K562 (cell line): ENCODE measurements at regions not wholly inside any gene's neighbourhood (a gene's known extent, or its start where the extent isn't known, plus 50 kb on each side); places are given as distances from the start of the nearest gene placed in this dataset.

Source experiments
- ATAC-seq: fragments of 200-7000 bp; cut with Tn5 transposase; 3 replicates; pipeline ENCODE4 v1.9.1; 2020; ENCODE audit warnings: moderate library complexity
- BruUV-seq: library from RNA; stranded (reverse); fragments of 400-500 nt; replicated peaks from 2 replicates; lab custom pipeline; 2021; lab: Mats Ljungman, UMichigan
- CTCF ChIA-PET: fragments of 300-600 bp; formaldehyde crosslinking; extraction: SDS; loops from one replicate; lab custom pipeline; 2021; ENCODE audit warnings: low intra/inter-chr PET ratio; lab: Yijun Ruan, JAX
- POLR2A ChIA-PET: fragments of 300-600, 350-650 bp; sonication (Branson Sonifier 250); formaldehyde crosslinking; extraction: SDS; loops from one replicate; lab custom pipeline; 2021; ENCODE audit warnings: antibody characterized with exemption, inconsistent platforms; lab: Yijun Ruan, JAX
- DNase-seq, 4 experiments: peaks; one replicate each; pipeline versions ENCODE4 v3.0.0 to v3.0.0-alpha.2; 2011 to 2018; ENCODE audit warnings: low spot score in 3 of 4, mixed read lengths in 3 of 4; ENCODE audit errors: extremely low read depth in 1 of 4
- FAIRE-seq: peaks from 2 replicates; lab custom pipeline; 2011; peaks lifted over from hg19 to GRCh38; lab: Jason Lieb, UNC
- H2AFZ ChIP-seq: 2 replicates; pipeline ENCODE4 v1.6.0; 2011; ENCODE audit warnings: low read depth, low read length, control low read depth, inconsistent platforms
- H3K27ac ChIP-seq: fragments of 200-600 bp; 3 replicates; pipeline ENCODE4 v1.8.0; 2011; ENCODE audit warnings: low read depth, mild to moderate bottlenecking, control low read depth, inconsistent platforms, low read length, moderate library complexity, mixed read lengths; ENCODE audit errors: extremely low read depth
- H3K27me3 ChIP-seq, 2 experiments: fragments of 300-600 bp in 1 of 2; 2 replicates in 1 of 2; 3 replicates in 1 of 2; pipeline versions ENCODE4 v1.6.0 to v1.8.0; 2011; ENCODE audit warnings: inconsistent platforms in 2 of 2, low read length in 2 of 2, mild to moderate bottlenecking in 1 of 2, mixed read lengths in 1 of 2, moderate library complexity in 1 of 2; ENCODE audit not compliant: control insufficient read depth in 2 of 2, insufficient read depth in 2 of 2
- H3K36me3 ChIP-seq: fragments of 300-600 bp; 3 replicates; pipeline ENCODE4 v1.8.0; 2011; ENCODE audit warnings: mild to moderate bottlenecking, low read length, inconsistent platforms; ENCODE audit not compliant: control insufficient read depth, insufficient read depth
- H3K4me1 ChIP-seq, 2 experiments: fragments of 200-600 bp in 1 of 2; replicated peaks in 1 of 2; 2 replicates in 1 of 2; 3 replicates in 1 of 2; pipeline versions ENCODE4 v1.5.1 to v1.8.0; 2011; ENCODE audit warnings: inconsistent platforms in 2 of 2, low read length in 2 of 2, mild to moderate bottlenecking in 1 of 2, mixed read lengths in 1 of 2, moderate library complexity in 1 of 2; ENCODE audit not compliant: control insufficient read depth in 2 of 2, insufficient read depth in 2 of 2
- H3K4me2 ChIP-seq: 2 replicates; pipeline ENCODE4 v1.6.1; 2011; ENCODE audit warnings: low read length, control low read depth, inconsistent platforms, mixed read lengths; ENCODE audit not compliant: insufficient read depth
- H3K4me3 ChIP-seq: fragments of 200-600 bp; sonication (generic), shearing (Covaris generic); 2 replicates; pipeline ENCODE4 v1.5.1; 2016; ENCODE audit warnings: control low read depth, inconsistent platforms
- H3K79me2 ChIP-seq: fragments of 200-600 bp; 3 replicates; pipeline ENCODE4 v1.8.0; 2011; ENCODE audit warnings: low read length, inconsistent platforms; ENCODE audit not compliant: control insufficient read depth, insufficient read depth
- H3K9ac ChIP-seq, 2 experiments: 2 replicates each; pipeline versions ENCODE4 v1.6.0 to v1.6.1; 2011; ENCODE audit warnings: low read depth in 2 of 2, low read length in 2 of 2, control low read depth in 1 of 2, inconsistent platforms in 1 of 2, mild to moderate bottlenecking in 1 of 2, mixed read lengths in 1 of 2; ENCODE audit not compliant: insufficient read depth in 1 of 2
- H3K9me1 ChIP-seq: one replicate; pipeline ENCODE4 v1.6.0; 2011; ENCODE audit warnings: inconsistent platforms, mild to moderate bottlenecking, low read length, moderate library complexity; ENCODE audit not compliant: control insufficient read depth, insufficient read depth
- H3K9me3 ChIP-seq: replicated peaks from 2 replicates; pipeline ENCODE4 v1.5.1; 2011; ENCODE audit warnings: low read depth, low read length, inconsistent platforms; ENCODE audit not compliant: control insufficient read depth, insufficient read depth
- H4K20me1 ChIP-seq: replicated peaks from 2 replicates; pipeline ENCODE4 v1.6.1; 2011; ENCODE audit warnings: low read length, inconsistent platforms, mixed read lengths; ENCODE audit not compliant: control insufficient read depth, insufficient read depth
- HCFC1 ChIP-seq: IDR thresholded peaks from 2 replicates; pipeline ENCODE4 v1.6.1; 2012; ENCODE audit warnings: low read depth, low read length, improper control_type of control experiment
- PRPF4 ChIP-seq: fragments of 200-400 bp; formaldehyde crosslinking; IDR thresholded peaks from one replicate; pipeline ENCODE4 v1.6.1; 2017; ENCODE audit warnings: low read length, low read depth, mild to moderate bottlenecking; ENCODE audit not compliant: insufficient read depth, poor library complexity, severe bottlenecking
- SMARCB1 ChIP-seq: IDR thresholded peaks from 2 replicates; pipeline ENCODE4 v1.6.1; 2011; ENCODE audit warnings: improper control_type of control experiment, low read depth; ENCODE audit not compliant: insufficient read length
- SMARCE1 ChIP-seq: fragments of 450-650 bp; IDR thresholded peaks from 2 replicates; pipeline ENCODE4 v1.7.1; 2016; ENCODE audit warnings: mild to moderate bottlenecking
- SMC3 ChIP-seq: conservative IDR thresholded peaks from 2 replicates; pipeline ENCODE4 v1.6.1; 2011; ENCODE audit warnings: low read depth, low read length, improper control_type of control experiment; ENCODE audit not compliant: insufficient read depth
- TARDBP ChIP-seq: fragments of 450-650 bp; IDR thresholded peaks from 2 replicates; pipeline ENCODE4 v1.6.1; 2016
- TBP ChIP-seq: optimal IDR thresholded peaks from 2 replicates; pipeline ENCODE3; 2011; ENCODE audit warnings: low read depth, low read length, improper control_type of control experiment
- ZNF695 ChIP-seq: fragments of 450-650 bp; formaldehyde crosslinking; IDR thresholded peaks from 2 replicates; pipeline ENCODE4 v1.4.0; 2020; ENCODE audit warnings: mild to moderate bottlenecking, moderate library complexity
- ZZZ3 ChIP-seq: fragments of 450-650 bp; IDR thresholded peaks from 2 replicates; pipeline ENCODE4 v1.6.1; 2016; ENCODE audit warnings: antibody characterized with exemption, mild to moderate bottlenecking, moderate library complexity
- WGBS: fragments of 100-300 bp; shearing (Covaris generic); methylation state at CpG from one replicate; pipeline ENCODE4 v1.1.6; 2016; ENCODE audit warnings: low coverage, mixed read lengths; ENCODE audit not compliant: insufficient coverage; ENCODE audit errors: missing lambda C conversion rate; 5-methylcytosine and 5-hydroxymethylcytosine counted together
- in situ Hi-C: fragments of 300-500 bp; cut with MboI; formaldehyde crosslinking; loops from 4 replicates; pipeline ENCODE4 v1.15.0; 2018; ENCODE audit warnings: inconsistent platforms, mixed read lengths
- intact Hi-C: fragments of 100-400 bp; cut with micrococcal nuclease; formaldehyde crosslinking; loops from 2 replicates; pipeline ENCODE4 v1.14.2; 2022
- TF ChIP-seq, protein P1 (sequence below): fragments of 450-650 bp; formaldehyde crosslinking; IDR thresholded peaks from 2 replicates; pipeline ENCODE4 v1.4.0; 2022; ENCODE audit warnings: mild to moderate bottlenecking, moderate library complexity
- TF ChIP-seq, protein P2 (sequence below), 2 experiments: fragments of 450-650 bp in 1 of 2; sonication (generic) in 1 of 2; formaldehyde crosslinking; conservative IDR thresholded peaks; 2 replicates each; pipeline versions ENCODE4 v1.4.0 to v1.8.1; 2020 to 2022; ENCODE audit warnings: mild to moderate bottlenecking in 1 of 2, missing genetic modification reagents in 1 of 2
- TF ChIP-seq, protein P3 (sequence below): fragments of 450-650 bp; formaldehyde crosslinking; IDR thresholded peaks from 2 replicates; pipeline ENCODE4 v1.4.0; 2020; ENCODE audit warnings: mild to moderate bottlenecking
- TF ChIP-seq, protein P4 (sequence below): fragments of 450-650 bp; formaldehyde crosslinking; conservative IDR thresholded peaks from 2 replicates; pipeline ENCODE4 v1.4.0; 2022; ENCODE audit warnings: mild to moderate bottlenecking, missing genetic modification characterization
- TF ChIP-seq, protein P5 (sequence below): sonication (generic); IDR thresholded peaks from 2 replicates; pipeline ENCODE4 v1.6.1; 2016

DNA sequence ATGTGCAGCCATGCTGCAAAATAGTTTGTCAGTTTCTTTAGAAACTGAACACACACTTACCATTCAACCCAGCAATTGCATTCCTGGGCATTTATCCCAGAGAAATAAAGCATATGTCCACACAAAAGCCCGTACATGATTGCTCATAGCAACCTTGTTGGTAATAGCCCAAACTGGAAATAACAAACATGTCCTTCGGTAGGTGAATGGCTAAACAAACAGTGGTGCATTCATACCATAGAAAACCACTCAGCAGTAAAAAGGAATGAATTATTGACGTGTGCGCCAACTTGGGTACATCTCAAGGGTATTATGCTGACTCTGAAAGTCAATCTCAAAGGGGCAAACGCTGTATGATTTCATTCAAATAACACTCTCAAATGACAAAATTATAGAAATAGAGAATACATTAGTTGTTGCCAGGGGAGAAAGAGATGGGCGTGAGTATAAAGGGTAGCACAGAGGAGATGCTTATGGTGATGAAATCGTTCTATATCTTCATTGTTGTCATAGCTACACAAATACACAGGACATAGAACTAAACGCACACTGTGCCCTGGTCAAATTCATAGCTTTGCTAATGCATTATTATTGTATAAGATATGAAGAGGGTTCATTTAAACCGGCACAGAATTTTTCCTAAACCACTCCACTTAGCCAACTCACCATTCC is 58.2 kb downstream of the DRD1 start:
- BruUV-seq, result no TSS peak
- no peaks in the 10 kb centered on the region for H3K36me3 ChIP-seq
- no peak overlapping the region for H3K27ac ChIP-seq
- no peaks in the 10 kb centered on the region for H3K9me3 ChIP-seq
- no peak overlapping the region for H3K4me3 ChIP-seq
- intact Hi-C loops (no loop called here), in situ Hi-C loops (no loop called here)
- no peak overlapping the region for H3K9ac ChIP-seq
- DNase-seq (no peak), FAIRE-seq (no peak), ATAC-seq (no peak)
- H4K20me1 ChIP-seq, result no peaks in the 10 kb centered on the region
- POLR2A ChIA-PET, result no interaction called here
- H3K4me1 ChIP-seq, result no peaks in the 10 kb centered on the region
- no peaks in the 10 kb centered on the region for H3K27me3 ChIP-seq
- H2AFZ ChIP-seq, result no peak overlapping the region
- CTCF ChIA-PET, result no interaction called here
- WGBS, result 2% methylated on average over 9 of the region's 9 CpGs
- H3K4me2 ChIP-seq, result no peak overlapping the region
- H3K79me2 ChIP-seq, result no peaks in the 10 kb centered on the region
- no peaks in the 10 kb centered on the region for H3K9me1 ChIP-seq
- TF ChIP-seq, protein P1, sequence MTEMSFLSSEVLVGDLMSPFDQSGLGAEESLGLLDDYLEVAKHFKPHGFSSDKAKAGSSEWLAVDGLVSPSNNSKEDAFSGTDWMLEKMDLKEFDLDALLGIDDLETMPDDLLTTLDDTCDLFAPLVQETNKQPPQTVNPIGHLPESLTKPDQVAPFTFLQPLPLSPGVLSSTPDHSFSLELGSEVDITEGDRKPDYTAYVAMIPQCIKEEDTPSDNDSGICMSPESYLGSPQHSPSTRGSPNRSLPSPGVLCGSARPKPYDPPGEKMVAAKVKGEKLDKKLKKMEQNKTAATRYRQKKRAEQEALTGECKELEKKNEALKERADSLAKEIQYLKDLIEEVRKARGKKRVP, result no peak
- TF ChIP-seq SMC3 (no peak), TARDBP (no peak), ZNF695 (CRISPR knock-in tag) (no peak), SMARCE1 (no peak), PRPF4 (no peak), TBP (no peak), HCFC1 (no peak), SMARCB1 (no peak), ZZZ3 (no peak)
- TF ChIP-seq, protein P2, sequence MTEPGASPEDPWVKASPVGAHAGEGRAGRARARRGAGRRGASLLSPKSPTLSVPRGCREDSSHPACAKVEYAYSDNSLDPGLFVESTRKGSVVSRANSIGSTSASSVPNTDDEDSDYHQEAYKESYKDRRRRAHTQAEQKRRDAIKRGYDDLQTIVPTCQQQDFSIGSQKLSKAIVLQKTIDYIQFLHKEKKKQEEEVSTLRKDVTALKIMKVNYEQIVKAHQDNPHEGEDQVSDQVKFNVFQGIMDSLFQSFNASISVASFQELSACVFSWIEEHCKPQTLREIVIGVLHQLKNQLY (CRISPR knock-in tag; conservative IDR thresholded peaks at IDR 0.05), result no peak
- TF ChIP-seq, protein P3, sequence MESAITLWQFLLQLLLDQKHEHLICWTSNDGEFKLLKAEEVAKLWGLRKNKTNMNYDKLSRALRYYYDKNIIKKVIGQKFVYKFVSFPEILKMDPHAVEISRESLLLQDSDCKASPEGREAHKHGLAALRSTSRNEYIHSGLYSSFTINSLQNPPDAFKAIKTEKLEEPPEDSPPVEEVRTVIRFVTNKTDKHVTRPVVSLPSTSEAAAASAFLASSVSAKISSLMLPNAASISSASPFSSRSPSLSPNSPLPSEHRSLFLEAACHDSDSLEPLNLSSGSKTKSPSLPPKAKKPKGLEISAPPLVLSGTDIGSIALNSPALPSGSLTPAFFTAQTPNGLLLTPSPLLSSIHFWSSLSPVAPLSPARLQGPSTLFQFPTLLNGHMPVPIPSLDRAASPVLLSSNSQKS (CRISPR knock-in tag), result no peak
- TF ChIP-seq, protein P4, sequence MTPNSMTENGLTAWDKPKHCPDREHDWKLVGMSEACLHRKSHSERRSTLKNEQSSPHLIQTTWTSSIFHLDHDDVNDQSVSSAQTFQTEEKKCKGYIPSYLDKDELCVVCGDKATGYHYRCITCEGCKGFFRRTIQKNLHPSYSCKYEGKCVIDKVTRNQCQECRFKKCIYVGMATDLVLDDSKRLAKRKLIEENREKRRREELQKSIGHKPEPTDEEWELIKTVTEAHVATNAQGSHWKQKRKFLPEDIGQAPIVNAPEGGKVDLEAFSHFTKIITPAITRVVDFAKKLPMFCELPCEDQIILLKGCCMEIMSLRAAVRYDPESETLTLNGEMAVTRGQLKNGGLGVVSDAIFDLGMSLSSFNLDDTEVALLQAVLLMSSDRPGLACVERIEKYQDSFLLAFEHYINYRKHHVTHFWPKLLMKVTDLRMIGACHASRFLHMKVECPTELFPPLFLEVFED (CRISPR knock-in tag), result no peak
- TF ChIP-seq, protein P5, sequence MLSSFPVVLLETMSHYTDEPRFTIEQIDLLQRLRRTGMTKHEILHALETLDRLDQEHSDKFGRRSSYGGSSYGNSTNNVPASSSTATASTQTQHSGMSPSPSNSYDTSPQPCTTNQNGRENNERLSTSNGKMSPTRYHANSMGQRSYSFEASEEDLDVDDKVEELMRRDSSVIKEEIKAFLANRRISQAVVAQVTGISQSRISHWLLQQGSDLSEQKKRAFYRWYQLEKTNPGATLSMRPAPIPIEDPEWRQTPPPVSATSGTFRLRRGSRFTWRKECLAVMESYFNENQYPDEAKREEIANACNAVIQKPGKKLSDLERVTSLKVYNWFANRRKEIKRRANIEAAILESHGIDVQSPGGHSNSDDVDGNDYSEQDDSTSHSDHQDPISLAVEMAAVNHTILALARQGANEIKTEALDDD, result no peak
